WTC11 (cell line): ENCODE measurements at regions not wholly inside any gene's neighbourhood (a gene's known extent, or its start where the extent isn't known, plus 50 kb on each side); places are given as distances from the start of the nearest gene placed in this dataset.

Experiments used
- ATAC-seq: fragments of 200-7000 bp; cut with Tn5 transposase; 2 replicates; pipeline ENCODE4 v1.10.0; 2021; ENCODE audit warnings: mild to moderate bottlenecking, moderate library complexity
- CTCF ChIA-PET: fragments of 300-600 bp; sonication (Branson Sonifier 250); formaldehyde crosslinking; loops from one replicate; lab custom pipeline; 2021; ENCODE audit warnings: antibody characterized with exemption; lab: Charles Lee
- POLR2A ChIA-PET: fragments of 350-600 bp; sonication (Branson Sonifier 250); formaldehyde crosslinking; loops from one replicate; lab custom pipeline; 2021; ENCODE audit warnings: antibody characterized with exemption; lab: Charles Lee
- DNase-seq: peaks from one replicate; pipeline ENCODE4 v3.0.0; 2021; ENCODE audit warnings: low spot score
- H3K27ac Mint-ChIP-seq: 2 replicates; pipeline ENCODE4 v1.8.0; 2021; ENCODE audit warnings: mixed read lengths
- H3K27me3 Mint-ChIP-seq: 2 replicates; pipeline ENCODE4 v1.8.0; 2021; ENCODE audit warnings: low read depth, mild to moderate bottlenecking, moderate library complexity, mixed read lengths
- H3K36me3 Mint-ChIP-seq: 2 replicates; pipeline ENCODE4 v1.8.0; 2021; ENCODE audit warnings: mixed read lengths
- H3K4me1 Mint-ChIP-seq: 2 replicates; pipeline ENCODE4 v1.8.0; 2022; ENCODE audit warnings: mixed read lengths
- H3K4me3 Mint-ChIP-seq: 2 replicates; pipeline ENCODE4 v1.8.0; 2021; ENCODE audit warnings: mild to moderate bottlenecking, moderate library complexity, mixed read lengths
- H3K9me3 Mint-ChIP-seq: 2 replicates; pipeline ENCODE4 v1.8.0; 2021; ENCODE audit warnings: mixed read lengths
- ELF4 ChIP-seq: sonication (generic); formaldehyde crosslinking; IDR thresholded peaks from 2 replicates; pipeline ENCODE4 v1.8.1; 2022; ENCODE audit warnings: low read depth, mild to moderate bottlenecking, moderate library complexity, missing genetic modification reagents
- EMX1 ChIP-seq: fragments of 250-450 bp; sonication (Bioruptor Pico); IDR thresholded peaks from 2 replicates; pipeline ENCODE4 v1.8.0; 2021; ENCODE audit warnings: mild to moderate bottlenecking
- ESRRA ChIP-seq: sonication (generic); formaldehyde crosslinking; IDR thresholded peaks from 2 replicates; pipeline ENCODE4 v1.8.1; 2022; ENCODE audit warnings: mild to moderate bottlenecking, missing genetic modification reagents, borderline replicate concordance
- ETV6 ChIP-seq: sonication (generic); formaldehyde crosslinking; IDR thresholded peaks from 2 replicates; pipeline ENCODE4 v1.8.1; 2022; ENCODE audit warnings: mild to moderate bottlenecking, missing genetic modification reagents
- FOXJ3 ChIP-seq: sonication (generic); formaldehyde crosslinking; IDR thresholded peaks from 2 replicates; pipeline ENCODE4 v1.9.0; 2021; ENCODE audit warnings: missing genetic modification reagents, mild to moderate bottlenecking, borderline replicate concordance
- GRHL2 ChIP-seq: fragments of 250-450 bp; sonication (Bioruptor Pico); IDR thresholded peaks from 2 replicates; pipeline ENCODE4 v1.8.0; 2022; ENCODE audit warnings: mild to moderate bottlenecking, moderate library complexity; ENCODE audit not compliant: insufficient replicate concordance, severe bottlenecking
- HMGXB4 ChIP-seq: sonication (generic); formaldehyde crosslinking; IDR thresholded peaks from 2 replicates; pipeline ENCODE4 v1.8.1; 2023; ENCODE audit warnings: mild to moderate bottlenecking, moderate library complexity, missing genetic modification reagents
- IRF2 ChIP-seq: sonication (generic); formaldehyde crosslinking; IDR thresholded peaks from 2 replicates; pipeline ENCODE4 v1.8.0; 2022; ENCODE audit warnings: low read depth, missing genetic modification reagents, borderline replicate concordance
- NFYB ChIP-seq: sonication (generic); formaldehyde crosslinking; conservative IDR thresholded peaks from 2 replicates; pipeline ENCODE4 v1.8.0; 2022; ENCODE audit warnings: low read depth, missing genetic modification reagents
- OVOL2 ChIP-seq: fragments of 250-450 bp; sonication (Bioruptor Pico); IDR thresholded peaks from 2 replicates; pipeline ENCODE4 v1.9.0; 2021; ENCODE audit warnings: mild to moderate bottlenecking, borderline replicate concordance
- SOX15 ChIP-seq: fragments of 250-450 bp; sonication (Bioruptor Pico); IDR thresholded peaks from 2 replicates; pipeline ENCODE4 v1.9.0; 2021; ENCODE audit warnings: mild to moderate bottlenecking
- TCF7 ChIP-seq: sonication (generic); formaldehyde crosslinking; IDR thresholded peaks from 2 replicates; pipeline ENCODE4 v1.8.0; 2022; ENCODE audit warnings: mild to moderate bottlenecking, low read depth, missing genetic modification reagents, moderate library complexity
- USF1 ChIP-seq: sonication (generic); formaldehyde crosslinking; IDR thresholded peaks from 2 replicates; pipeline ENCODE4 v1.8.0; 2022; ENCODE audit warnings: mild to moderate bottlenecking, missing genetic modification reagents
- ZBTB21 ChIP-seq: sonication (generic); formaldehyde crosslinking; IDR thresholded peaks from 2 replicates; pipeline ENCODE4 v1.8.1; 2023; ENCODE audit warnings: mild to moderate bottlenecking, missing genetic modification reagents, borderline replicate concordance
- ZNF121 ChIP-seq: sonication (generic); formaldehyde crosslinking; IDR thresholded peaks from 2 replicates; pipeline ENCODE4 v1.8.0; 2023; ENCODE audit warnings: missing genetic modification reagents
- TF ChIP-seq, protein P1 (sequence below): sonication (generic); formaldehyde crosslinking; IDR thresholded peaks from 2 replicates; pipeline ENCODE4 v1.8.1; 2022; ENCODE audit warnings: mild to moderate bottlenecking, missing genetic modification reagents, moderate library complexity, borderline replicate concordance
- TF ChIP-seq, protein P2 (sequence below): fragments of 250-450 bp; sonication (Bioruptor Pico); IDR thresholded peaks from 2 replicates; pipeline ENCODE4 v1.9.0; 2021; ENCODE audit warnings: mild to moderate bottlenecking, borderline replicate concordance
- TF ChIP-seq, protein P3 (sequence below): fragments of 250-450 bp; sonication (Bioruptor Pico); IDR thresholded peaks from 2 replicates; pipeline ENCODE4 v1.9.0; 2021; ENCODE audit warnings: mild to moderate bottlenecking
- TF ChIP-seq, protein P4 (sequence below): sonication (generic); formaldehyde crosslinking; IDR thresholded peaks from 2 replicates; pipeline ENCODE4 v1.8.0; 2023; ENCODE audit warnings: mild to moderate bottlenecking, missing genetic modification reagents

DNA sequence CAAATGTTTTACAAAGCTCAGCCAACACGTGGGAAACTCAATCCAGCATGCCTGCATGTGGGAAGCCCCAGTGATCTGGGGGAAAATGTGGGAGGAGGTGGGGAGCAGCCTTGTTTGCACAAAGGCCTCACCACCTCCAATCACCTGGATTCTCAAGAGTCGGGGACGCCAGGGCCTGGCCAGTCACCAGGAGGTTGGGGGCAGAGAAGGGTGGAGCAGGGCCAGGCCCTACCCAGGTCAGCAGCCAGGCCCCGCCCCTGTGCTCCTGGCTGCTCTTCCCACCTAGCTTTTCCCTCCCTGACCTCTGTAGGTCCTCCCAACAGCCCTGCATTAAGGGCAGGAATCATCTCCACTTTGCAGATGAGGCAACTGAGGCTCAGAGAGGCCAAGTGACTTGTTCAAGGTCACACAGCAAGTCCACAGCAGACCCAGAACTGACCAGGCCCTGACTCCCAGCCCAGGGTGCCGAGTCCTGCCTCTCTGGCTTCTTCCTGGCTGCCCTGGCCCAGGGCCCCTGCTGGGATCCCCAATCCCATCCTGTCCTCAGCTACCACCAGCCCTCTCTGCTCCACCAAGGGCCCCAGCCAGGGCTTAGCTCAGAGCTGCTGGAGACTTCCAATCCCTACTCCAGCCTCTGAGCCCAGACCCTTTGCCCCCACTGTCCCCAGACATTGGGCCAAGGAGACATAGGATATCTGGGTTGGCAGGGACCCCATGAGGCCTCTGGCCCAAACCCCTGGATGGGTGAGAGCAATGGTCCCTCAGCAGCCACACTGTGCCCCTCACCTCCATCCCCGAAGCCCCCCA, 508.6 kb downstream of the PTPRU start:
- Mint-ChIP-seq H3K27ac (no peak overlapping the region), H3K4me1 (no peaks in the 10 kb centered on the region; the same call in 1 of the 2 replicates), H3K36me3 (no peaks in the 10 kb centered on the region), H3K27me3 (no peaks in the 10 kb centered on the region; the same call in 1 of the 2 replicates), H3K9me3 (no peaks in the 10 kb centered on the region), H3K4me3 (no peak overlapping the region)
- CTCF ChIA-PET, result interaction anchor here (0.9 kb wide), 1 partner anchor 47 kb away, joined by 3 read pairs; no protein-coding TSS in a partner anchor
- TF ChIP-seq EMX1, result no peak
- peak; percentile 64 for ATAC-seq
- POLR2A ChIA-PET, result no interaction called here
- DNase-seq, result no peak

DNA sequence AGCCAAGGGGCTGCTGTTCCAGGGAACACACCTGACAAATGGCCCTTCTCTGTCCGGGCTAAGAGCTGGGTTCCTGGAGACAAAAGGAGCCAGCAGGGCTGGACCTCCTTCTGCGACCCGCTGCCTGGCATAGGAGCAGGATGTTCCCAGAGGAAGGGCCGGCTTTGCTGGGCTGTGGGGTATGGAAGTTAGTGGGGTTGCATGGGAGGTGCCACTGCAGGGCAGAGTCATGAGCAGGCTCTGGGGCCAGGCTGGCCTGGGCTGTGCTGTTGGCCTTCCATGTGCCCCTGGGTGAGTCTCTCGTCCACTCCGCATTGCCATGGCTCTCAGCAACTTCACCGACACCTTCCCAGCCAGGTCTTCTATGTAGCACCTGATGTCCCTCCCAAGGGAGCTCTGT, 507.6 kb downstream of the PTPRU start:
- Mint-ChIP-seq H3K4me3 (no peak overlapping the region), H3K27me3 (peaks cover 5% of the 10 kb centered on the region; the same call in 1 of the 2 replicates), H3K36me3 (no peaks in the 10 kb centered on the region), H3K4me1 (no peaks in the 10 kb centered on the region; the same call in 1 of the 2 replicates), H3K9me3 (no peaks in the 10 kb centered on the region), H3K27ac (no peak overlapping the region)
- TF ChIP-seq ZNF121 (CRISPR knock-in tag) (no peak), ESRRA (CRISPR knock-in tag) (no peak), GRHL2 (CRISPR knock-in tag) (no peak), ELF4 (CRISPR knock-in tag) (no peak), IRF2 (no peak), OVOL2 (no peak), USF1 (CRISPR knock-in tag) (no peak), FOXJ3 (CRISPR knock-in tag) (no peak), ZBTB21 (CRISPR knock-in tag) (no peak), TCF7 (no peak), ETV6 (CRISPR knock-in tag) (no peak), SOX15 (CRISPR knock-in tag) (no peak), HMGXB4 (CRISPR knock-in tag) (no peak), NFYB (no peak)
- TF ChIP-seq, protein P1, sequence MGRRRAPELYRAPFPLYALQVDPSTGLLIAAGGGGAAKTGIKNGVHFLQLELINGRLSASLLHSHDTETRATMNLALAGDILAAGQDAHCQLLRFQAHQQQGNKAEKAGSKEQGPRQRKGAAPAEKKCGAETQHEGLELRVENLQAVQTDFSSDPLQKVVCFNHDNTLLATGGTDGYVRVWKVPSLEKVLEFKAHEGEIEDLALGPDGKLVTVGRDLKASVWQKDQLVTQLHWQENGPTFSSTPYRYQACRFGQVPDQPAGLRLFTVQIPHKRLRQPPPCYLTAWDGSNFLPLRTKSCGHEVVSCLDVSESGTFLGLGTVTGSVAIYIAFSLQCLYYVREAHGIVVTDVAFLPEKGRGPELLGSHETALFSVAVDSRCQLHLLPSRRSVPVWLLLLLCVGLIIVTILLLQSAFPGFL (CRISPR knock-in tag), result no peak
- TF ChIP-seq, protein P2, sequence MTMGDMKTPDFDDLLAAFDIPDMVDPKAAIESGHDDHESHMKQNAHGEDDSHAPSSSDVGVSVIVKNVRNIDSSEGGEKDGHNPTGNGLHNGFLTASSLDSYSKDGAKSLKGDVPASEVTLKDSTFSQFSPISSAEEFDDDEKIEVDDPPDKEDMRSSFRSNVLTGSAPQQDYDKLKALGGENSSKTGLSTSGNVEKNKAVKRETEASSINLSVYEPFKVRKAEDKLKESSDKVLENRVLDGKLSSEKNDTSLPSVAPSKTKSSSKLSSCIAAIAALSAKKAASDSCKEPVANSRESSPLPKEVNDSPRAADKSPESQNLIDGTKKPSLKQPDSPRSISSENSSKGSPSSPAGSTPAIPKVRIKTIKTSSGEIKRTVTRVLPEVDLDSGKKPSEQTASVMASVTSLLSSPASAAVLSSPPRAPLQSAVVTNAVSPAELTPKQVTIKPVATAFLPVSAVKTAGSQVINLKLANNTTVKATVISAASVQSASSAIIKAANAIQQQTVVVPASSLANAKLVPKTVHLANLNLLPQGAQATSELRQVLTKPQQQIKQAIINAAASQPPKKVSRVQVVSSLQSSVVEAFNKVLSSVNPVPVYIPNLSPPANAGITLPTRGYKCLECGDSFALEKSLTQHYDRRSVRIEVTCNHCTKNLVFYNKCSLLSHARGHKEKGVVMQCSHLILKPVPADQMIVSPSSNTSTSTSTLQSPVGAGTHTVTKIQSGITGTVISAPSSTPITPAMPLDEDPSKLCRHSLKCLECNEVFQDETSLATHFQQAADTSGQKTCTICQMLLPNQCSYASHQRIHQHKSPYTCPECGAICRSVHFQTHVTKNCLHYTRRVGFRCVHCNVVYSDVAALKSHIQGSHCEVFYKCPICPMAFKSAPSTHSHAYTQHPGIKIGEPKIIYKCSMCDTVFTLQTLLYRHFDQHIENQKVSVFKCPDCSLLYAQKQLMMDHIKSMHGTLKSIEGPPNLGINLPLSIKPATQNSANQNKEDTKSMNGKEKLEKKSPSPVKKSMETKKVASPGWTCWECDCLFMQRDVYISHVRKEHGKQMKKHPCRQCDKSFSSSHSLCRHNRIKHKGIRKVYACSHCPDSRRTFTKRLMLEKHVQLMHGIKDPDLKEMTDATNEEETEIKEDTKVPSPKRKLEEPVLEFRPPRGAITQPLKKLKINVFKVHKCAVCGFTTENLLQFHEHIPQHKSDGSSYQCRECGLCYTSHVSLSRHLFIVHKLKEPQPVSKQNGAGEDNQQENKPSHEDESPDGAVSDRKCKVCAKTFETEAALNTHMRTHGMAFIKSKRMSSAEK (CRISPR knock-in tag), result no peak
- TF ChIP-seq, protein P3, sequence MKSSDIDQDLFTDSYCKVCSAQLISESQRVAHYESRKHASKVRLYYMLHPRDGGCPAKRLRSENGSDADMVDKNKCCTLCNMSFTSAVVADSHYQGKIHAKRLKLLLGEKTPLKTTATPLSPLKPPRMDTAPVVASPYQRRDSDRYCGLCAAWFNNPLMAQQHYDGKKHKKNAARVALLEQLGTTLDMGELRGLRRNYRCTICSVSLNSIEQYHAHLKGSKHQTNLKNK, result no peak
- TF ChIP-seq, protein P4, sequence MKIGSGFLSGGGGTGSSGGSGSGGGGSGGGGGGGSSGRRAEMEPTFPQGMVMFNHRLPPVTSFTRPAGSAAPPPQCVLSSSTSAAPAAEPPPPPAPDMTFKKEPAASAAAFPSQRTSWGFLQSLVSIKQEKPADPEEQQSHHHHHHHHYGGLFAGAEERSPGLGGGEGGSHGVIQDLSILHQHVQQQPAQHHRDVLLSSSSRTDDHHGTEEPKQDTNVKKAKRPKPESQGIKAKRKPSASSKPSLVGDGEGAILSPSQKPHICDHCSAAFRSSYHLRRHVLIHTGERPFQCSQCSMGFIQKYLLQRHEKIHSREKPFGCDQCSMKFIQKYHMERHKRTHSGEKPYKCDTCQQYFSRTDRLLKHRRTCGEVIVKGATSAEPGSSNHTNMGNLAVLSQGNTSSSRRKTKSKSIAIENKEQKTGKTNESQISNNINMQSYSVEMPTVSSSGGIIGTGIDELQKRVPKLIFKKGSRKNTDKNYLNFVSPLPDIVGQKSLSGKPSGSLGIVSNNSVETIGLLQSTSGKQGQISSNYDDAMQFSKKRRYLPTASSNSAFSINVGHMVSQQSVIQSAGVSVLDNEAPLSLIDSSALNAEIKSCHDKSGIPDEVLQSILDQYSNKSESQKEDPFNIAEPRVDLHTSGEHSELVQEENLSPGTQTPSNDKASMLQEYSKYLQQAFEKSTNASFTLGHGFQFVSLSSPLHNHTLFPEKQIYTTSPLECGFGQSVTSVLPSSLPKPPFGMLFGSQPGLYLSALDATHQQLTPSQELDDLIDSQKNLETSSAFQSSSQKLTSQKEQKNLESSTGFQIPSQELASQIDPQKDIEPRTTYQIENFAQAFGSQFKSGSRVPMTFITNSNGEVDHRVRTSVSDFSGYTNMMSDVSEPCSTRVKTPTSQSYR, result no peak
- ChIA-PET POLR2A (no interaction called here), CTCF (interaction anchor here (0.9 kb wide), 1 partner anchor 48 kb away, joined by 3 read pairs; no protein-coding TSS in a partner anchor)
- no peak for ATAC-seq
- no peak for DNase-seq
